ENCODE measurements at regions not wholly inside any gene's neighbourhood (a gene's known extent, or its start where the extent isn't known, plus 50 kb on each side); places are given as distances from the start of the nearest gene placed in this dataset.

DNA sequence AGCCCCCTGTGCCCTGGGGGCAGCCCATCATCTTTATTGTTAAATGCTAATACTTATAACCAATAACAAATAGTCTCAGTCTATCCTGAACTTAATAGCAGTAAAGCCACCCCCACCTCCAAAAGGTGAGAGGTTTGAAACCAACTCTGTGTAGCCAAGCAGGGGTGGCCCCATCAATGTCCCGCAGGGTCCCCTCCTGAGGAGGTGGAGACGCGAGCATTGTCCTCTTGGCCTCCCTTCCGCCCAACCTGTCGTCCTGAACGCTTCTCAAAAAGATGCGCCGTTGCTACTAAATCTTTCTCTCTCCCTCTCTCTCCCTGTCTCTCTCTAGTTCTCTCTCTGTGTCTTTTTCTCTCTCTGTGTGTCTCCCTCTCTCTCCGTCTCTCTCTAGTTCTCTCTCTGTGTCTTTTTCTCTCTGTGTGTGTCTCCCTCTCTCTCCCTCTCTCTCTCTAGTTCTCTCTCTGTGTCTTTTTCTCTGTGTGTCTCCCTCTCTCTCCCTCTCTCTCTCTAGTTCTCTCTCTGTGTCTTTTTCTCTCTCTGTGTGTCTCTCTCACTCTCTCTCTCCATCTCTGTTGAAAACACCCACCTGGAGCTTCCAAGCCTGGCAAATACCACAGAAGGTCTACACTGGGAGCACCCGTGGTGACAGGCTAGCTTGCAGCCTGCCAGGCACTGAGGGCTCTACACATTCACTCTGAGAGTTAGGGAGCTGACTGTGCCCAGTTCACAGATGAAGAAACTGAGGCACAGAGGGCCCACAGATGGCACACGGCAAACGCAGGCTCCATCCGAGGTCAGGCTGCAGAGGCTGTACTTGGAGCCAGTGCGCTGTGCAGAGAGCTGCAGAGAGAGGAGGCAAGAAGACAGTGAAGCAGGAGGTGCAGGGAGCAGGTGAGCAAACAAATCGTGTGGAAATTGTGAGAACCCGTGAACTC is 185.9 kb downstream of the C16orf95 start:
- DNase-seq (ENCODE audit: low read depth in 2 of 3, low spot score in 2 of 3) = no peak

DNA sequence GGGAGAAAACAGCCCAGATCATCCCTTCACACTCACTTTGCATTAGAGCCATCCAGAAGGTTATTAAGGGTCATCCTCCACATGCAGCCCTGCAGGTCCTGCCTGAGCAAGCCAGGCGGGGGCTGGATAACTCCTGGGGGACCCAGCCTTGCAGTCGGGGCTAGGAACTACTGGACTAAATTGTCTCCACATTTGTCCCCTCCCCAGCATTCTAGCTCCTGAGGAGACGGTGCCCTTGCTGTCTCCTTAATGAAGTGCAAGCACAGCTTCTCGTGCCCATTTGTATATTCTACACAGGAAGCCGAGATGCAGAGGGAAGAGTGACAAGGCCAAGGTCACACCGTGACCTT is 185.2 kb downstream of the C16orf95 start:
- no peak for DNase-seq (ENCODE audit: low read depth in 2 of 3, low spot score in 2 of 3)

DNA sequence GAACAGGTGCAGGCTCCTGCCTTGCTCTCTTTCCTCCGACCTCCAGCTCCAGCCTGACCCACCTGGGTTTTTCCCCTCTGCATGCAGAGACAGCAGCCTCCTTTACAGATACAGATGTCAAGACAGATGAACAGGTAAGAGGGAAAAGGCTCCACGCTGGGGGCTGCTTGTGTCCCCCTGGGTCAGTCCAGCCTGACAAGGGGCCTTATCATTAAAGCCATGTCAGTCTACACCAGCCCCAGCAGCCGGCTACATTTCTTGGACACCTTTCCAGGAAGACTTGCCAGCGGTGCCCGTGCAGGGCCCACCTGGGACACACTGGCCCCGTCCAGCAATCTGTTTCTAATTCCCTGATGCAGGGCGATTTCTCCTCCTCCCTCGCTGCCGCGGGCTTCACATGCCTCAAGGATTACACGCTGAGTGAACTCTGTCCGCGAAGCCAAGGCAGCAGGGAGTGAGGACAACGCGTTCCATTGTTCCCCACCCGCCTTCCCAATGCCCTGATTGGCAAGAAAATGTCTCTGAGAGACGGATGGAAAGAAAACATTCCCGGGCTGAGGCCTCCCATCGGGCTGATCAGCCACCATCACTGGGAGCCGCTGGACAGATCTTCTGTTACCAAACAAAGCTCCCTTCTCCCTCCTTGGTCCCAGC is 184.7 kb downstream of the C16orf95 start:
- no peak for DNase-seq (ENCODE audit: low read depth in 2 of 3, low spot score in 2 of 3)

DNA sequence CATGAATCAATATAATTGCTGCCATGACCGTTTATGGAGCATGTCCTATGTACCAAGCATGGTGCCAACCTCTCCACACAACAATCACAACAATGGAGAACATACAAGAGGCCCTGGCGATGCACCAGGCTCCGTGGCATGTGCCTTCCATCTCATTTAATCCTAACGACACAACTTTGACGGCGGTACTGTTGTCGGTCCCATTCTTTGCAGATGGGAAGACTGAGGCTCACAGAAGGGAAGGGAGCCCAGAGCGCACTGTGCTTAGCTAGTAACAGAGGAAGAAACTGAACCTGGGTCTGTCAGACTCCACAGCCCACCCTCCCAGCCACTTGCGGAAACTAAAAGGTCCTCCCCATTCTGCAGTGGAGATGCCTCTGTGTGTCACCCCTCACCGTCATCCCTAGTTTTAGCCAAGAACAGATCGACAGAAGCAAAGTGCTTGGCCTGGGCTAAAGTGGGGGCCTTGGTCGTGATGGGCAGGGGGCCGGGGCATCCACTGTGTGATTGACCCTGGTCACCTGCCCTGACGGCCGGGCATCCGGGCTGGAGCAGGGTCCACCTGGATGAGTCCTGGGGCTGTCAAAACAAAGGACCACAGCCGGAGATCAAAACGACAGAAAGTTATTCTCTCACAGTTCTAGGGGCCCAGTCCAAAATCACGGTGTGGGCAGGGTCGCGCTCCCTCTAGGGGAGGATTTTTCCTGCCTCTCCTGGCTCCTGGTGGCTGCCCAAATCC is 183.9 kb downstream of the C16orf95 start:
- DNase-seq (ENCODE audit: low read depth in 2 of 3, low spot score in 2 of 3) = no peak

DNA sequence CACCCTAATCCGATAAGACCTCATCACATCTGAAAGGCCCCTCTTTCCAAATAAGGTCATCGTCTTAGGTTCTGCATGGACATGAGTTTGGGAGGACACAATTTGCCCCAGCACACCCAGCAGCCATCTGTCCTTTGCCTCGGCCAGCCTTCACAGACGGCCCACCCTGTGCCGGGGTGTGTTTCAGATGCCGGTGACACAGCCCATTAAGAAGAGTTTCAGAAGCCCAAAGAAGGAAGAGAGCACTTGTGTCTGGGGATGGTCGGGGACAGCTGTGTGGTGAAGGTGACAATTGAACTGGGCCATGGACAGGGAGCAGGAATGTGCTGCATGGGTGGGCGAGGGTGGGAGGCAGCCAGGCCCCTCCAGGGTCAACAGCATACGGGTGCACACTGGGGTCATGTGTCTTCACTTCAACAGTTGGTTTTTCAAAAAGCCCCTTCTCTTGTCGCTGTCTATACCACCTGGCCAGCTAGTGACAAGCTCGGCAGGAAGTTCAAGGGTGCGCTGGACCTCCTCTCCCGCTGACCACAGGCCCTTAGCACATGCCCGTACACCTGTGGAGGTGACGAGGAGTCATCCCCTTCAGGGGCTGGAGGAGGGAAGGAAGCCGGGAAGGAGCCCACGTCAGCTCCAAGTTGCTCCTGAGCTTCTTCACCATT is 183.1 kb downstream of the C16orf95 start:
- DNase-seq (ENCODE audit: low read depth in 2 of 3, low spot score in 2 of 3) = no peak

DNA sequence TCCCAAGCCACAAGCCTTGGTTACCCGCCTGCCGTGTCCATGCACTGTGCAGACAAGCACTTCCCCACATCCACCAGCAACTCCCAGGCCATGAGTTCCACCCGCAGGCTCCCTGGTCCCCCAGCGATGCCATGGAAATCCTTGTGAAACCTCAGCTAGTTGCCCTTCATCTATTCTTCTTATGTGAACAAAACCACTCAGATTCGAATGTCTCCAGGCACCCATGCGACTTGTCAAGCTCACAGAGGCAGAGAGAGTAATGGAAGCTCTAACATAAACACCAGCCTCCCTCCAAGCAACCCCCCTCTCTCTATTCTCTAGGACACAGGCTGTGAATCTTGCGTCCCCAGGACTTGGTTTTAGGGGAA is 182.6 kb downstream of the C16orf95 start:
- DNase-seq (ENCODE audit: low read depth in 2 of 3, low spot score in 2 of 3) = no peak

DNA sequence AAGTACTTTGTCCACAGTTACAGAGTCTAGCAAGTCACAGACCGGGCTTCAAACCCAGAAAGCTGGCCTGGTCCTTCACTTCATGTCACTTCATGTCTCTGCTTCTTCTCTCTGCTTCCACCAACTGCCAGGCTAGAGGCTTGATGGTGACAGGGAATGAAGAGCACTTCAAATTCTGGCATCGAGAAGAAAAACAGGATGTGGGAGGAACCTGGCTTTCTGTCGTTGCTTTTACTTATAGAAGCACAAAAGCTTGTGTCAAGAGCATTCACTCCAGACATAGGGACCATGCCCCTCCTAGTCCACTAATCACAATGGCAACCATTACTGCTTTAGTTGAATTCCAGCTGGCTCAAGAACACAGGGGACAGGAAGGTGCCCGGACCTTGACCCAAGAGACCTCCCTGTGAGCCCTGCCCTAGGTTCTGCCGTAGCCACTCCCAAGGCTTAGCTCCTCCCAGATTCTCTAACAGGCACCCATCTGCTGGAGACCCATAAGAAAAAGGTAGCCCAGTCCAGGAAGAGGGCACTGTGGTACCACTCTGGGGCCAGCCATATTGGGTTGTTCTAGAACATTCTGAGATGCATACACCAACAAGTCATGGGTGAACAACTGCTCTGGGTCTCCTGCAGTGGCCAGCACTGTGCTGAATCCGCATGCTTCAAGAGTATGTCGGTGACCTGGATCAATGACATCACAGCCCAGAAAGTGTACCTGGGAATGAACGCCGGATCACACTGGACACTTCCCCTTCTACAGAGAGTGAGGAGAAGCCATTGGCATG is 181.8 kb downstream of the C16orf95 start:
- DNase-seq (ENCODE audit: low read depth in 2 of 3, low spot score in 2 of 3) = no peak

DNA sequence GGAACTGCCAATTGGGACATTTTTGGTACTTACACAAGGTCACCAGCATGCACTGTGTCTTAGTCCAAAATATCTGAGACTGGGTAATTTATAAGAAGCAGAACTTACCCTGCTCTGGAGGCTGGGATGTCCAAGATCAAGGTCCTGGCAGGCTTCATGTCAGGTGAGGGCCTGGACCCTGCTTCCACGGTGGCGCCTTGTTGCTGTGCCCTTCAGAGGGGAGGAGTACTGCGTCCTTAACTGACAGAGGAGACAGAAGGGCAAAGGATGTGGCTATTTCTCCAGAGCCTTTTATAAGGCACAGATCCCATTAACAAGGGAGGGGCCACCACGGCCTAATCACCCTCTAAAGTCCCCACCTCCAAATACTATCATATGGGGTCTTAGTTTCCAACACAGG is 178.9 kb downstream of the C16orf95 start:
- no peak for DNase-seq (ENCODE audit: low read depth in 2 of 3, low spot score in 2 of 3)

DNA sequence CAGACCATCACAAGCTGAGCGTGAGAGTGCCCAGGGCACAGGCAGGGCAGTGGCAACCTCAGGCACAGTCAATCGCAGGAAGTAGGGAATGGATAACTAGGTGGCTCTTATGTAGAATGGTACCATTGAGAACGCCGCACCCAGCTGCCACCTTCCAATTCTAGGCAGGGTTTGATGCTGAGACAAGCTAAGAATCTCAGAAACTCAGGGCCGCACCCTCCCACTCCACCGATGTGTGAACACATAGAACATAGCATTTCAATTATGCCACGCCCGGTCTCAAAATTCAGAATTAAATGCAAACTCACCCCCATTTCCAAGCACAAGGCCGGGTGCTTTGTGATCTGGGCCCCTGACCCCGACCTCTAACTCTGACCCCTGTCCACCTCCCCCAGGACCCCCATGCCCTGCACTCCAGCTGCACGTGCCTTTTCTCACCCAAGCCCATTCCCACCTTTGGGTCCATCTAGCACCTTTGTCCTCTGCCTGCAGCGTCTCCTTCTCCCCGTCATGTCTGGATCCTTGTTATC is 178.4 kb downstream of the C16orf95 start:
- no peak for DNase-seq (ENCODE audit: low read depth in 2 of 3, low spot score in 2 of 3)

DNA sequence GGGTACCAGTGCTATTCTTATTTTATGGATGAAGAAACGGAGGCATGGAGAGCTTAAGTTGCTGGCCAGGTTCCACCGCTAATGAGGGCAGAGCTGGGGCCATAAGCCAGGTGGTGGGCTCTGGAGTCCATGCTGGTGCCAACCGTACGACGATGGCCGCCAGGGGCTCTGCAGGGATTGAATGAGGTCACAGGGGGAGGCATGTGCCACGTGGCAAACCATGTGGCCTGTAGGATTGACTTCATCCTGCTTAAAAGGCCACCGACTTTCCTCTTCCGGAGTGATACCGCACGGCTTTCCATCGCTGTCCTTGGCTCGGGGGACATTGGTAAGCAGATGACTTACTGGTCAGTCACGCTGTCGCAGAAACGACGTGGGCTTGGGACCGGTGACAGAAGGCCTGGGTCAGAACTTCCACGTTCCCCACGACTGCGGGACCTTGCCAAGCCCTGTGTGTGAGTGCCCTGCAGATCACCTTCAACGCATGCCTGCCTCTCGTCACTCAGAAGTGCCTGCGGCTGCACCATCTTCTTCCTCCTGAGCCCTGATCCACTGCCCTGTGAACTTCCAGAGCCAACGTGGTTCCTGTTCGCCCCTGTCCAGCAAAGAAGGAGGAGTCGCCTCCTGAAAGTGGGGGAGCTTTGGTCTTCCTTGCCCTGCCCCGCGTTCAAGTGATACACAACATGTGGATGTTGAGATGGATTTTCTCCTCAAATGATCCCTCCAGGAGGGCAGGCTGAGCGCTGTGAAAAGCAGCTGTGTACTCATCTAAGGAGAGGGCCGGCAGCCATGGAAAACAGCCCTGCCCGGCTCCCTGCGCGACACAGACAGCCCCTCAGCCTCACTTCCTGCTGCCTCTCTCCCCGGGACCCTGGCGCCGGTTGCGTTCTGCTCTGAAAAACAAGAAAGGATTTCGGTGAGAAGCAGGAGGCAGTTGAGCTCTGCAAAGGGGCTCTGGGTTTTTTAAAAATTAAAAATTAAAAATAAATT is 176.7 kb downstream of the C16orf95 start:
- DNase-seq (ENCODE audit: low read depth in 2 of 3, low spot score in 2 of 3) = no peak

DNA sequence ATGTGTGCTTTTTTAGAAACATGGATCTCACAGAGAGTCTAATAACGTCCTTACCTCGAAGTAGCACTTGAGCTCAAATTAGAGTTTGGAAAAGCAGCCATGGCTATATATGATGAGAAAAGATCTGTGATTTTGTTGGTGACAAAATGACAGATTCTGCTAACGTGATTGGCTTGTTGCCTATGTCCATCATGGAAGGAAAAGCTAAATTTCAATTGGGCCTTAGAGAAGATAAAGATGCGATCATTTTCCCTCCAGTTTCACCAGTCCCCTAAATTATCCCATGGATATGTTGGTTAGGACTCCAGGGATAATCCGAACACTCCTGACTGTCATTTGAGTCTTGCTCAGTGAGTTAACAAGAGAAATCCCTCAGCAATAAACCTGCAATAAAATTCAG is 175.8 kb downstream of the C16orf95 start:
- no peak for DNase-seq (ENCODE audit: low read depth in 2 of 3, low spot score in 2 of 3)

DNA sequence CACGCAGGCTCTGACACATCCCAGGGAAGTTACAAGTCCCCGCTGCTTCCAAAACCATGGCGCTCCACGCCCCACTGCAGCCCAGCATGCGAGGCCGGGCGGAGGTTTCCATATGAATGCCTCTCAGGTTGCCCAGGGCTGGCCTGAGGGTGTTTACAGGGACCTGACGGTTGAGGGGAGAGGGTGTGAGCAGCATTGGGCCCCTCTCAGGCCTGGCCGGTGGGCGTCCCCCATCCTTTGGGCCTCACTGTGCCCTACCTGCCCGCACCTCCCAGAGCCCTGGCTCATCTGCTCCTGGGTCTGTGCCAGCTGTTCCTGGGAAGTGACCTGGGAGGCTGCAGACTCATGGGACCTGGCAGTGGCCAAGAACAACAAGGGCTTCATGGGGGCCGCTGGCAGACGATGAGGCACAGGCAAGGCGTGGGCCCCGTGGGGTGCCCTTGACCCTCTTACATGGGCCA is 173.5 kb downstream of the C16orf95 start:
- no peak for DNase-seq (ENCODE audit: low read depth in 2 of 3, low spot score in 2 of 3)

DNA sequence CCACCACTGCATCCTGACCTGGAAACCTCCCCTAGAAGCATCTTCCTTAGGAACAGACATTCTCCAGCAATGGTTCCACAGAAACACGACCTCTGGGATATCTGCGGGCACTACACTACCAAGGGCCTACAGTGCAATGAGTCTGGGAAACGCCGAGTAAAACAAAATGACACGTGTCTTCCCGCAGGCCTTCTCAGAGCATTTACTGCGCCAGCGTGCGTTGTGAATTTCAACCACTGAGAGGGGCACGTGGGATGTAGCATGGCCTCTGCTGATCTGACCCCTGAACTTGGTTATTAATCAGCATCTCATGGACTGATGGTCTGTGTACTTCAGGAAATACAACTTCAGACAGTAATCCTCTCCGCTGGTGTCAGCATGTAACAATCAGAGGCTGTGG is 173.0 kb downstream of the C16orf95 start:
- no peak for DNase-seq (ENCODE audit: low read depth in 2 of 3, low spot score in 2 of 3)

DNA sequence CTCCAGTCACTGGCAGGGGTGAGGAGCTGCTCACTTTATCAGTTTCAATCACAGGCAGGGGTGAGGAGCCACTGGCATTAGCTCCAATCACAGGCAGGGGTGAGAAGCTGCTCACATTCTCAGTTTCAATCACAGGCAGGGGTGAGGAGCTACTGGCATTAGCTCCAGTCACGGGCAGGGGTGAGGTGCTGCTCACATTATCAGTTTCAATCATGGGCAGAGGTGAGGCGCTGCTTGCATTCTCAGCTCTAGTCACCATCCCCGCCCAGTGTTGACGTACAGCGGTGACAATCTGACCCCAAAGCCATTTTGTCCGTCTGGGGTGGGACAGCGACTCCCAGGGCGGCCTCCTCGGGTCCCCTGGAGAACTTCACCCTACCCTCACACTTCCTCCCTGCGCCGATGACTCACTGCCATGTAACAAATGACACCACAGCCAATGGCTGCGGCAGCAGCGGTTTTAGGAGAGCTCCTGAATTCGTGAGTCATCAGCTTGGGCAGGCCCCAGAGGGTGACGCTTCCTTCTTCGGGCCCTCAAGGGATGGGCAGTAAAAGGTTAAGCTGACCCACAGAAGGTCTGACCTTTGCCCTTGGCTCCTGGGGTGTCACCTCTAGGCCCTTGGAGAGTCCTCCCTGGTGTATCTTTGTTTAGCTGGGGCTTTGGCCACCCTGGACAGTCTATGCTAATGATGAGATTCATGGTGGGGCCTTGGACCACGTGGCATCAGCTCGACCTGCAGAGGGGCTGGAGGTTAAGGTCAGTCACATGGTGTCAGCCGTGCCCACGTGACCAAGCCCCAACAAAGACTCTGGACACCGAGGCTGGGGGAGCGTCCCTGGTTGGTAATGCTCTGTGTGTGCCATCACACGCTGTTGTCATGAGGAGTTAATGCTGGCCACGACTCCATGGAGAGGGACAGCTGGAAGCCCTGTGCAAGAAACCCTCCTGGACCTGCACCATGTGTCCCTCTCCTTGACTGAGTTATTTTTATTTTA is 171.7 kb downstream of the C16orf95 start:
- no peak for DNase-seq (ENCODE audit: low read depth in 2 of 3, low spot score in 2 of 3)

DNA sequence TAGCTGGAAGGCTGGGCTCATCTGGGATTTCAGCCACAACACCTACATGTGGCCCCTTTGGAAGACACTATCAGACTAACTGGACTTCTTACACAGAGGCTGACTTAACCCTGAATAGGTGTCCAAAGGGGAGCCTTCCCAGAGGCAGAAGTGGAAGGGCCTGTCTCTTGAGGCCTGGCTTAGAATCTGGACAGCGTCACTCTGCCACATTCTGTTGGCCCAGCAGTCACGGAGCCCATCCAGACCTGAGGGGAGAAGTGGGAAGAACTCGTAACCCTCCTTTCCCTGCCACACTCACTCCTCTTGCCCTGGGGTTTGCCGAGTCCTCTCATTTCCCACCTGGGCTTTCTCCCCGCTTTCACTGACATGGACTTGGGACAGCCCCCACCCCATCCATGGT is 170.5 kb downstream of the C16orf95 start:
- no peak for DNase-seq (ENCODE audit: low read depth in 2 of 3, low spot score in 2 of 3)

DNA sequence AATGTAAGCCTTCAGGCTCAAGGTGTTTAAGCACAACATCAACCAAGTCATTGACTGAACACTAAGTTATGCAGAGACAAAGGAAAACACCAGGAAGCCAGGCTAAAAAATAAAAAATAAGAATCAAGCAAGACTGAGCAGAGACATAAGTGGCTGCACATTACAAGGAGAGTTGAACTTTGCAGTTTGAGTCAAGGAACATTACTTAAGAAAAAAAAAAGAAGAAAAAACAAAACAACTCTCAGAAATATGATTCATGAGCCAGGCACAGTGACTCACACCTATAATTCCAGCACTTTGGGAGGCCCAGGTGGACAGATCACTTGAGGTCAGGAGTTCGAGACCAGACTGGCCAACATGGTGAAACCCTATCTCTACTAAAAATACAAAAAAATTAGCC is 168.1 kb downstream of the C16orf95 start:
- DNase-seq (ENCODE audit: low read depth in 2 of 3, low spot score in 2 of 3) = no peak

DNA sequence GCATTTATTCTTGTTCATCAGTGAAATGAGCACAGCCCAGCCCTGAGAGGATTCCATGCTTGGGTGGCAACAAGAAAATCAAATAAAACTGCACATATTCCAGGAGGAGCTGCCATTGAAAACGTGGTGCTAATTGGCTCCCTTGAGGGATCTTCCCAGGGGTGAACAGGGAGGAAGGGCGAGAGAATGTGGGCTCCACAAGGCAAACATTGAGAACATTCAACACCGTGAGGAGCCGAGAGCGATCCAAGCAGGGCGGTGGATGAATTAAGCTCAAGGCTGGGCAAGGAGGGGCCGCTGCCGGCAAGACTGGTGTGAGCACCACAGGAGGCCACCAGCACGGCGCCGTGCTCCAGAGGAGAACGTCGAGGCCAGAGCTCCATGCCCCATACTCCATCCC is 166.9 kb downstream of the C16orf95 start:
- no peak for DNase-seq (ENCODE audit: low read depth in 2 of 3, low spot score in 2 of 3)
